ENCODE measurements at regions not wholly inside any gene's neighbourhood (a gene's known extent, or its start where the extent isn't known, plus 50 kb on each side); places are given as distances from the start of the nearest gene placed in this dataset.
A peak's percentile ranks its signal among the peaks of the same experiment; 100 is the strongest.
"Not testable (repeated sequence)": the region's sequence is repeated elsewhere in the genome, so short reads cannot be mapped to it uniquely, and the experiment has no call there.

DNA sequence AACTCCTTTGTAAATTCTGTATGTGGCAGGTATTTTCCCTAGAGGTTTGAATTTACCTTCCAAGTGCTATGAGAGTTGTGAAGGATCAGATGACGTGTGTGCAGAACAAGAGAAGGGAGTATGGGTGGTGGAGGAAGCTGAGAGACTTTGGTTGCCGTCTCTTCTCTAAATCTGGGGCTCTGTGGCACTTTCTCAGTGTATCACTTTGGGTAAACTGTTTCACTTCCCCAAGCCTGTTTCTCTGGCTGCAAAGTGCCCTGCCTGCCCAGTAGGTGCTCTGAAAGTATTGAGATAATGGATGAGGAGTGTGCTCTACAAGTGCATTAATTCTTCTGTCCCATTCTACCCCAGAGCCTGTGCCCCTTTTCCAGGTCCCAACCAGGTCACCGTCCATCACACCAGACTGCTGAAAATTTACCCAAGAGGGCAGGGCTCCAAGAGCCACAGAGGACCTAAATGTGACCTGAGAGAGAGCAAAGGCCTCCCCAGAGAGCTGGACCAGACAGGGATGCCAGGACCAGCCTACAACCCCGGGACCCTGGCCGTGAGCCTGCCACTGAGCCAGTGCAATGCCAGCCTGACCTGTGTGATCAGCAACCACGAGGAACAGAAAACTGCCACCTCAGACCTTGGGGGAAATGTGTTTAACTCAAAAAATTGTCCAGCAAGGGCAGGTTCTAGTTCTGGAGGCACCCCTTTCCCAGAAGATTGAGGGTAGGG, 131.6 kb upstream of the ETV3 start:
- no peak for DNase-seq (ENCODE audit: low read depth)
- in situ Hi-C loops (cut with HindIII; ENCODE audit: low sequenced_read_pairs), result no loop called here
- H3K4me3 ChIP-seq (ENCODE audit: low read depth, low read length), result no peak overlapping the region
- TF ChIP-seq, protein P1, sequence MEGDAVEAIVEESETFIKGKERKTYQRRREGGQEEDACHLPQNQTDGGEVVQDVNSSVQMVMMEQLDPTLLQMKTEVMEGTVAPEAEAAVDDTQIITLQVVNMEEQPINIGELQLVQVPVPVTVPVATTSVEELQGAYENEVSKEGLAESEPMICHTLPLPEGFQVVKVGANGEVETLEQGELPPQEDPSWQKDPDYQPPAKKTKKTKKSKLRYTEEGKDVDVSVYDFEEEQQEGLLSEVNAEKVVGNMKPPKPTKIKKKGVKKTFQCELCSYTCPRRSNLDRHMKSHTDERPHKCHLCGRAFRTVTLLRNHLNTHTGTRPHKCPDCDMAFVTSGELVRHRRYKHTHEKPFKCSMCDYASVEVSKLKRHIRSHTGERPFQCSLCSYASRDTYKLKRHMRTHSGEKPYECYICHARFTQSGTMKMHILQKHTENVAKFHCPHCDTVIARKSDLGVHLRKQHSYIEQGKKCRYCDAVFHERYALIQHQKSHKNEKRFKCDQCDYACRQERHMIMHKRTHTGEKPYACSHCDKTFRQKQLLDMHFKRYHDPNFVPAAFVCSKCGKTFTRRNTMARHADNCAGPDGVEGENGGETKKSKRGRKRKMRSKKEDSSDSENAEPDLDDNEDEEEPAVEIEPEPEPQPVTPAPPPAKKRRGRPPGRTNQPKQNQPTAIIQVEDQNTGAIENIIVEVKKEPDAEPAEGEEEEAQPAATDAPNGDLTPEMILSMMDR (IDR thresholded peaks at IDR 0.05; ENCODE audit: low read depth, low read length, missing control alignments), result no peak

DNA sequence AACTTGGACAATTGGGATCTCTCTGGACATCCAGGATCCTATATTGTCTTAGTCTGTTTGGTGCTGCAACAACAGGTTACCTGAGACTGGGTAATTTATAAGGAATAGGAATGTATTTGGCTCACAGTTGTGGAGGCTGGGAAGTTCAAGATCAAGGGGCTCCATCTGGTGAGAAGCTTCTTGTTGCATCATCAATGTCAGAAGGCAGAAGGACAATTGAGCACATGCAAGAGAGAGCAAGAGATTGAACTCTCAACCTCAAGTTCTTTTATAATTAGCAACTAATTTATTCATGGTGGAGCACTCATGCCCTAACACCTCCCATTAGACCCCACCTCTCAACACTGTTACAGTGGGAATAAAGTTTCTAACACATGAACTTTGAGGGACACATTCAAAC, 124.7 kb upstream of the ETV3 start:
- no peak overlapping the region for H3K4me3 ChIP-seq (ENCODE audit: low read depth, low read length)
- in situ Hi-C loops (cut with HindIII; ENCODE audit: low sequenced_read_pairs), result no loop called here
- no peak for DNase-seq (ENCODE audit: low read depth)
- TF ChIP-seq, protein P1 (IDR thresholded peaks at IDR 0.05; ENCODE audit: low read depth, low read length, missing control alignments), result no peak

DNA sequence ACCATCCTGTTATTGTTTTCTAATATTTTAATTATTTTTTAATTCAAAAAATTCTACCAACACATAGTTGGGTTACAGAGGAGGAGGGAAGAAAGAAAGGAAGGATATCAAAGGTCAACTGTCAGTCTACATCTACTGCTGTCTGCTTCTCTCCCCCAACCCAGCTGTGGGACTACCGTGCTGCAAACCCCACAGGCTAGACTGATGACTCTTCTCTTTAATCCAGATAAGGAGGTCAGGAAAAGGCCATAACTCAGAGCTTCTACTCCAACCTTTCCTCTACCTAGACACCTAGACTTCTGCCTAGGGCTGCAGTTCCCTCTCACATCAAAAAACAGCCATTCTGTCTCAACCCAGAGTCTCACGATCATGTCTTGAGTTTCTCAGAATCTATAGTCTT, 124.2 kb upstream of the ETV3 start:
- no peak overlapping the region for H3K4me3 ChIP-seq (ENCODE audit: low read depth, low read length)

GRCh38 chr1:157255891-157256290, 117.7 kb upstream of the ETV3 start:
- DNase-seq (ENCODE audit: low read depth); in situ Hi-C loops (cut with HindIII; ENCODE audit: low sequenced_read_pairs); H3K4me3 ChIP-seq (ENCODE audit: low read depth, low read length): not testable (repeated sequence)

More for the DNA sequence above, 124.2 kb upstream of the ETV3 start:
- TF ChIP-seq, protein P1 (IDR thresholded peaks at IDR 0.05; ENCODE audit: low read depth, low read length, missing control alignments), result no peak
- DNase-seq (ENCODE audit: low read depth), result no peak
- in situ Hi-C loops (cut with HindIII; ENCODE audit: low sequenced_read_pairs), result no loop called here

DNA sequence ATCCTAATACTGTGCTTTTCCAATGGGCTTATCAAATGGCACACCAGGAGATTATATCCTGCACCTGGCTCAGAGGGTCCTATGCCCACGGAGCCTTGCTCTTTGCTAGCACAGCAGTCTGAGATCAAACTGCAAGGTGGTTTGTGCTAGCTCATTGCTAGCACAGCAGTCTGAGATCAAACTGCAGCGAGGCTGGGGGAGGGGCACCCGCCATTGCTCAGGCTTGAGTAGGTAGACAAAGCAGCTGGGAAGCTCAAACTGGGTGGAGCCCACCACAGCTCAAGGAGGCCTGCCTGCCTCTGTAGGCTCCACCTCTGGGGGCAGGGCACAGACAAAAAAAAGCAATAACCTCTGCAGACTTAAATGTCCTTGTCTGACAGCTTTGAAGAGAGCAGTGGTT, 116.0 kb upstream of the ETV3 start:
- H3K4me3 ChIP-seq (ENCODE audit: low read depth, low read length); in situ Hi-C loops (cut with HindIII; ENCODE audit: low sequenced_read_pairs); DNase-seq (ENCODE audit: low read depth): not testable (repeated sequence)

DNA sequence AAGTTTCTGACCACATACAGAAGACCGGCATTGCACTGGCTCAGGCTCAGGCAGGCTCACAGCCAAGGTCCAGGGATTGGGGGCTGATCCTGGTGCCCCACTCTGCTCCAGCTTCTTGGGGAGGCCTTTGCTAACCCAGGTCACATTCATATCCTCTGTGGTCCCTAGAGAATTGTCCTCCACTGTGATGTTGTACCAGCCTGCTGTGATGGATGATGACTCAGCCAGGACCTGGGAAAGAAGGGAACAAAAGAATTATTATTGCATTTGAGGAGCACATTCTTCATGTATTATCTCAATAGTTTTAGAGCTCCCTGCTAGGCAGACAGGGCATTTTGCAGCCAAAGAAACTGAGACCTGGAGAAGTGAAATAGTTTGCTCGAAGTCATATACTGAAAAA, 114.3 kb upstream of the ETV3 start:
- H3K4me3 ChIP-seq (ENCODE audit: low read depth, low read length), result no peak overlapping the region
- in situ Hi-C loops (cut with HindIII; ENCODE audit: low sequenced_read_pairs), result no loop called here
- TF ChIP-seq, protein P1 (IDR thresholded peaks at IDR 0.05; ENCODE audit: low read depth, low read length, missing control alignments), result no peak
- peak; percentile 39 for DNase-seq (ENCODE audit: low read depth)

DNA sequence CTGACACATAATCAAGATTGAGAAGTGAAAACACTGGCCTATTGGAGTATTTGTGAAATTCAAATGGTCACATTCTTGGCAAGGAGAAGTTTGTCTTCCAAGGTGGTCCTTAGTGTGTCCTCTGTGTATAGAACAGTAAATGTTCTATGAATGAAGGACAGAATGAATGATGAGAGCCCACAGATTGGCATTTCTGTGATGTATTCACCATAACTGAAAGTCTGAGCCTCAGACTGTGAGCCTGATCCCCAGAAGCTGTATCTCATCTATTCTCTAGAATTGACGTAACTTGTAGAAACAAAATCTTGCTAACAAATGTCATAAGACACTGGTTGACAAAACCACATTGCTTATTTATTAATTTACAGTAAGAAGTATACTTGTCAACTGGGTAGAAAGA, 111.5 kb upstream of the ETV3 start:
- in situ Hi-C loops (cut with HindIII; ENCODE audit: low sequenced_read_pairs), result no loop called here
- no peak overlapping the region for H3K4me3 ChIP-seq (ENCODE audit: low read depth, low read length)
- no peak for DNase-seq (ENCODE audit: low read depth)
- TF ChIP-seq, protein P1 (IDR thresholded peaks at IDR 0.05; ENCODE audit: low read depth, low read length, missing control alignments), result no peak

- in situ Hi-C loops (cut with HindIII; ENCODE audit: low sequenced_read_pairs), result no loop called here
- TF ChIP-seq, protein P1 (IDR thresholded peaks at IDR 0.05; ENCODE audit: low read depth, low read length, missing control alignments), result no peak
- peak; percentile 74 for DNase-seq (ENCODE audit: low read depth)
- H3K4me3 ChIP-seq (ENCODE audit: low read depth, low read length), result no peak overlapping the region
Observed at GRCh38 chr1:157249326-157249725, 111.1 kb upstream of the ETV3 start.

DNA sequence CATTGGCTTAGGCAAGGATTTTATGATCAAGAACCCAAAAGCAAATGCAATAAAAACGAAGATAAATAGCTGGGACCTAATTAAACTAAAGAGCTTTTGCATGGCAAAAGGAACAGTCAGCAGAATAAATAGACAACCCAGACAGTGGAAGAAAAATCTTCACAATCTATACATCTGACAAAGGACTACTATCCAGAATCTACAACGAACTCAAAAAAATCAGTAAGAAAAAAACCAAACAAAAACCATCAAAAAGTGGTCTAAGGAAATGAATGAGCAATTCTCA, 109.5 kb upstream of the ETV3 start:
- in situ Hi-C loops (cut with HindIII; ENCODE audit: low sequenced_read_pairs); DNase-seq (ENCODE audit: low read depth); H3K4me3 ChIP-seq (ENCODE audit: low read depth, low read length): not testable (repeated sequence)
